Glutamatergic neuron (in vitro differentiated cells): ENCODE measurements at regions not wholly inside any gene's neighbourhood (a gene's known extent, or its start where the extent isn't known, plus 50 kb on each side); places are given as distances from the start of the nearest gene placed in this dataset.
"Not testable (repeated sequence)": the region's sequence is repeated elsewhere in the genome, so short reads cannot be mapped to it uniquely, and the experiment has no call there.

Experiments used
- DNase-seq: peaks from one replicate; pipeline ENCODE4 v3.0.0; 2022
- H3K27ac Mint-ChIP-seq: one replicate; pipeline ENCODE4 v1.8.0; 2020; ENCODE audit warnings: mild to moderate bottlenecking, mixed read lengths, inconsistent platforms; ENCODE audit not compliant: unreplicated experiment
- H3K27me3 Mint-ChIP-seq: one replicate; pipeline ENCODE4 v1.8.0; 2020; ENCODE audit warnings: mild to moderate bottlenecking, moderate library complexity, mixed read lengths, inconsistent platforms; ENCODE audit not compliant: unreplicated experiment
- H3K36me3 Mint-ChIP-seq: one replicate; pipeline ENCODE4 v1.8.0; 2020; ENCODE audit warnings: mild to moderate bottlenecking, mixed read lengths, inconsistent platforms; ENCODE audit not compliant: unreplicated experiment
- H3K4me1 Mint-ChIP-seq: one replicate; pipeline ENCODE4 v1.8.0; 2020; ENCODE audit warnings: mild to moderate bottlenecking, low read depth, mixed read lengths, inconsistent platforms; ENCODE audit not compliant: unreplicated experiment
- H3K4me3 Mint-ChIP-seq: one replicate; pipeline ENCODE4 v1.8.0; 2020; ENCODE audit warnings: mild to moderate bottlenecking, mixed read lengths, inconsistent platforms; ENCODE audit not compliant: unreplicated experiment
- H3K9me3 Mint-ChIP-seq: one replicate; pipeline ENCODE4 v1.8.0; 2020; ENCODE audit warnings: mild to moderate bottlenecking, moderate library complexity, mixed read lengths, inconsistent platforms; ENCODE audit not compliant: unreplicated experiment
- CTCF ChIP-seq: fragments of 200-600 bp; sonication (generic); IDR thresholded peaks from one replicate; pipeline ENCODE4 v1.5.0; 2021; ENCODE audit not compliant: partially characterized antibody, unreplicated experiment

GRCh38 chr12:30567082-30567481 lies 128.6 kb downstream of the IPO8 start:
- H3K9me3 Mint-ChIP-seq, result no peaks in the 10 kb centered on the region
- no peaks in the 10 kb centered on the region for H3K4me1 Mint-ChIP-seq
- no peak overlapping the region for H3K27ac Mint-ChIP-seq
- TF ChIP-seq CTCF, result no peak
- DNase-seq, result no peak
- no peaks in the 10 kb centered on the region for H3K27me3 Mint-ChIP-seq
- no peak overlapping the region for H3K4me3 Mint-ChIP-seq
- H3K36me3 Mint-ChIP-seq, result no peaks in the 10 kb centered on the region

GRCh38 chr12:30564394-30564793 lies 131.3 kb downstream of the IPO8 start:
- Mint-ChIP-seq H3K27me3 (no peaks in the 10 kb centered on the region), H3K4me1 (no peaks in the 10 kb centered on the region), H3K9me3 (peaks cover 2% of the 10 kb centered on the region), H3K27ac (no peak overlapping the region), H3K36me3 (peaks cover 15% of the 10 kb centered on the region), H3K4me3 (no peak overlapping the region)
- TF ChIP-seq CTCF, result no peak
- no peak for DNase-seq

- no peak overlapping the region for H3K27ac Mint-ChIP-seq
- no peak for TF ChIP-seq CTCF
- peaks cover 3% of the 10 kb centered on the region for H3K27me3 Mint-ChIP-seq
- no peaks in the 10 kb centered on the region for H3K9me3 Mint-ChIP-seq
- no peak for DNase-seq
- H3K36me3 Mint-ChIP-seq, result peaks cover 4% of the 10 kb centered on the region
- H3K4me3 Mint-ChIP-seq, result no peak overlapping the region
- no peaks in the 10 kb centered on the region for H3K4me1 Mint-ChIP-seq
These were observed 147.5 kb downstream of the IPO8 start for GRCh38 chr12:30548203-30548602.

GRCh38 chr12:30546121-30546520 lies 149.5 kb downstream of the IPO8 start:
- Mint-ChIP-seq H3K36me3 (peaks cover 6% of the 10 kb centered on the region), H3K27ac (no peak overlapping the region), H3K9me3 (no peaks in the 10 kb centered on the region), H3K4me1 (no peaks in the 10 kb centered on the region), H3K4me3 (no peak overlapping the region), H3K27me3 (peaks cover 3% of the 10 kb centered on the region)
- no peak for DNase-seq
- TF ChIP-seq CTCF, result no peak

- not testable (repeated sequence) for DNase-seq, H3K9me3 Mint-ChIP-seq, H3K27me3 Mint-ChIP-seq, H3K27ac Mint-ChIP-seq, H3K36me3 Mint-ChIP-seq, H3K4me3 Mint-ChIP-seq, H3K4me1 Mint-ChIP-seq
These were observed 151.0 kb downstream of the IPO8 start for GRCh38 chr12:30544704-30545103.

GRCh38 chr12:30537228-30537627 lies 158.4 kb downstream of the IPO8 start:
- Mint-ChIP-seq H3K4me3 (no peak overlapping the region), H3K27me3 (no peaks in the 10 kb centered on the region), H3K27ac (no peak overlapping the region), H3K9me3 (no peaks in the 10 kb centered on the region), H3K4me1 (no peaks in the 10 kb centered on the region), H3K36me3 (peaks cover 5% of the 10 kb centered on the region)
- DNase-seq, result no peak
- TF ChIP-seq CTCF, result no peak
